GM18502 (cell line): ENCODE measurements at regions not wholly inside any gene's neighbourhood (a gene's known extent, or its start where the extent isn't known, plus 50 kb on each side); places are given as distances from the start of the nearest gene placed in this dataset.

ENCODE experiments used
- ATAC-seq: cut with Tn5 transposase; IDR thresholded peaks from one replicate; pipeline ENCODE4 v1.9.1; 2021; ENCODE audit warnings: mild to moderate bottlenecking; ENCODE audit not compliant: unreplicated experiment, poor library complexity

- ATAC-seq: no peak
Measured at GRCh38 chr15:81558056-81558455, 184.0 kb upstream of the TMC3 start.

- ATAC-seq: no peak
Measured at GRCh38 chr15:81555346-81555745, 181.3 kb upstream of the TMC3 start.

GRCh38 chr15:81548365-81549130, 174.5 kb upstream of the TMC3 start:
- ATAC-seq: no peak

GRCh38 chr15:81547521-81548132, 173.6 kb upstream of the TMC3 start:
- no peak for ATAC-seq

- no peak for ATAC-seq
Measured at GRCh38 chr15:81544385-81544784, 170.4 kb upstream of the TMC3 start.

GRCh38 chr15:81540909-81541308, 166.9 kb upstream of the TMC3 start:
- no peak for ATAC-seq

GRCh38 chr15:81536356-81536755, 162.3 kb upstream of the TMC3 start:
- no peak for ATAC-seq

GRCh38 chr15:81534124-81534523, 160.1 kb upstream of the TMC3 start:
- ATAC-seq: no peak

GRCh38 chr15:81532001-81532400, 158.0 kb upstream of the TMC3 start:
- no peak for ATAC-seq

GRCh38 chr15:81531109-81531592, 157.1 kb upstream of the TMC3 start:
- no peak for ATAC-seq

GRCh38 chr15:81530271-81530691, 156.3 kb upstream of the TMC3 start:
- no peak for ATAC-seq

GRCh38 chr15:81529481-81529880, 155.5 kb upstream of the TMC3 start:
- ATAC-seq: no peak

GRCh38 chr15:81526029-81526428, 152.0 kb upstream of the TMC3 start:
- ATAC-seq: no peak

- no peak for ATAC-seq
Measured at GRCh38 chr15:81524496-81524895, 150.5 kb upstream of the TMC3 start.

- ATAC-seq: no peak
Measured at GRCh38 chr15:81523867-81524266, 149.9 kb upstream of the TMC3 start.

- ATAC-seq: no peak
Measured at GRCh38 chr15:81520480-81520879, 146.5 kb upstream of the TMC3 start.

GRCh38 chr15:81516461-81516860, 142.4 kb upstream of the TMC3 start:
- no peak for ATAC-seq

- no peak for ATAC-seq
Measured at GRCh38 chr15:81516012-81516411, 142.0 kb upstream of the TMC3 start.

GRCh38 chr15:81514725-81515124, 140.7 kb upstream of the TMC3 start:
- ATAC-seq: no peak

- ATAC-seq: no peak
Measured at GRCh38 chr15:81511138-81511537, 137.1 kb upstream of the TMC3 start.

- no peak for ATAC-seq
Measured at GRCh38 chr15:81507831-81508230, 133.8 kb upstream of the TMC3 start.

GRCh38 chr15:81506936-81507335, 132.9 kb upstream of the TMC3 start:
- ATAC-seq: no peak
